ENCODE measurements at regions not wholly inside any gene's neighbourhood (a gene's known extent, or its start where the extent isn't known, plus 50 kb on each side); places are given as distances from the start of the nearest gene placed in this dataset.
A peak's percentile ranks its signal among the peaks of the same experiment; 100 is the strongest.
"Not testable (repeated sequence)": the region's sequence is repeated elsewhere in the genome, so short reads cannot be mapped to it uniquely, and the experiment has no call there.

DNA sequence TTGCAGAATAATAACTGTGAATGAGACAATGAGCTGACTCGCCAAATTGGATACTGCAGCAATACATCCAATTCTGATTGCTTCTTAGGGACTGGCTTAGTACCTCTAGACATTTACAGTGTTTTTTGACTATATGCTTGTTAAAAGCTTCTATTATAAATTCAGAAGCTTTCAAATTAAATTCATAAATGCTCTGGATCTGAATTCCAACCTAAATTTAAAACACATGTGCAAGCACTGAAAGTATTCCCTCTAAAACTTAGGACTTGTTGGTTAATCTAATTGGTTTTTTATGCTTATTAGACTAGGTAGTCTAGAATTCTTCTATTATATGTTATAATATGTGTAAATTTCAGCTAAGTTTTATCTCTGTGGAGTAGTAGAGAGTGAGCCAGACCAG is 306.9 kb downstream of the CPS1 start (continued):
- no peak for TF ChIP-seq REST (IDR thresholded peaks at IDR 0.05; ENCODE audit: unreplicated experiment)
- TF ChIP-seq ZNF114 (CRISPR knock-in tag; IDR thresholded peaks at IDR 0.05) = no peak

DNA sequence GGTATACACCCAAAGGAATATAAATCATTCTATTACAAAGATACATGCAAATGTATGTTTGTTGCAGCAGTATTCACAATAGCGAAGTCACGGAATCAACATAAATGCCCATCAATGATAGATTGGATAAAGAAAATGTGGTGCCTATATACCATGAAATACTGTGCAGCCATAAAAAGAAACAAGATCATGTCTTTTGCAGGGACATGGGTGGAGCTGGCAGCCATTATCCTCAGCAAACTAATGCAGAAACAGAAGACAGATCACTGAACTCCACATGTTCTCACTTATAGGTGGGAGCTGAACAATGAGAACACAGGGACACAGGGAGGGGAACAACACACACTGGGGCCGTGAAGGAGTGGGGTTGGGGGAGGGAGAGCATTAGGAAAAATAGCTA is 315.2 kb downstream of the CPS1 start:
- not testable (repeated sequence) for H3K9me3 Mint-ChIP-seq

DNA sequence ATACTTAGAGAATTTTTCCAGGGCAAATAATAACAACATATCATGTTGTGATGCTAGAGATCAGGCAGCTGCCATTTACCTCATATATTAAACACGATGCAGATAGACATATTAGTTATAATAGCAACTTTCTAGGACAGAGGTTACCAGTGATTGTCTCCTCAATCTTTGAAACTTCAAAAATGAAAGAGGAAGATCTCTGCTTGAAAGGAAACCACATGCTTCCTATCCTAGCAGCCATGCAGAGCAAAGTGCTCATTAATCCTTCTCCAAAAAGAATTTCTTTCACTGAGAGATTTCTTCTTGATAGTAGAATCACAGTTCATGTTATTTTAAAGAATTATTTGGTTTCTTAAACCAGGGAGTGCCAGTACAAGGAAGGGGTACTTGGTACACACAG is 317.2 kb downstream of the CPS1 start:
- no peak overlapping the region for H3K4me2 ChIP-seq
- no peaks in the 10 kb centered on the region for H3K27me3 Mint-ChIP-seq (ENCODE audit: insufficient read depth, low read depth, poor library complexity)
- H2AFZ ChIP-seq = 0 out of 2 replicates have a peak overlapping the region, but pooled peaks have one; percentile 29
- H3K27ac ChIP-seq (ENCODE audit: low read depth) = no peak overlapping the region
- H3K4me1 Mint-ChIP-seq = no peaks in the 10 kb centered on the region
- H3F3A ChIP-seq (replicated peaks; ENCODE audit: low read depth) = no peaks in the 10 kb centered on the region
- no peak overlapping the region for H3K27ac Mint-ChIP-seq
- no peaks in the 10 kb centered on the region for H3K36me3 ChIP-seq (ENCODE audit: insufficient read depth)
- no peaks in the 10 kb centered on the region for H3K4me1 ChIP-seq (ENCODE audit: insufficient read depth)
- no peaks in the 10 kb centered on the region for H3K9me2 ChIP-seq (ENCODE audit: insufficient read depth)
- DNase-seq (ENCODE audit: low spot score) (no peak), ATAC-seq (no peak)
- no peaks in the 10 kb centered on the region for H3K79me2 ChIP-seq (replicated peaks; ENCODE audit: insufficient read depth)
- no peak overlapping the region for H3K4me3 Mint-ChIP-seq
- no peaks in the 10 kb centered on the region for H4K20me1 ChIP-seq (replicated peaks; ENCODE audit: insufficient read depth)
- no peaks in the 10 kb centered on the region for H3K27me3 ChIP-seq (ENCODE audit: insufficient read depth)
- H3K9me3 Mint-ChIP-seq = no peaks in the 10 kb centered on the region
- no peak overlapping the region for H3K4me3 ChIP-seq
- H3K36me3 Mint-ChIP-seq (ENCODE audit: low read depth) = no peaks in the 10 kb centered on the region
- TF ChIP-seq ZNF331 (CRISPR knock-in tag; IDR thresholded peaks at IDR 0.05; ENCODE audit: low read depth) (no peak), CREB1 (CRISPR knock-in tag; IDR thresholded peaks at IDR 0.05; ENCODE audit: low read depth) (no peak), ZNF462 (CRISPR knock-in tag; IDR thresholded peaks at IDR 0.05) (no peak), EZH2 (IDR thresholded peaks at IDR 0.05; ENCODE audit: low read depth, unreplicated experiment) (no peak), ZNF114 (CRISPR knock-in tag; IDR thresholded peaks at IDR 0.05) (no peak), CTCF (conservative IDR thresholded peaks at IDR 0.05; ENCODE audit: low read depth in 2 of 2) (no peak)
- TF ChIP-seq, protein P1, sequence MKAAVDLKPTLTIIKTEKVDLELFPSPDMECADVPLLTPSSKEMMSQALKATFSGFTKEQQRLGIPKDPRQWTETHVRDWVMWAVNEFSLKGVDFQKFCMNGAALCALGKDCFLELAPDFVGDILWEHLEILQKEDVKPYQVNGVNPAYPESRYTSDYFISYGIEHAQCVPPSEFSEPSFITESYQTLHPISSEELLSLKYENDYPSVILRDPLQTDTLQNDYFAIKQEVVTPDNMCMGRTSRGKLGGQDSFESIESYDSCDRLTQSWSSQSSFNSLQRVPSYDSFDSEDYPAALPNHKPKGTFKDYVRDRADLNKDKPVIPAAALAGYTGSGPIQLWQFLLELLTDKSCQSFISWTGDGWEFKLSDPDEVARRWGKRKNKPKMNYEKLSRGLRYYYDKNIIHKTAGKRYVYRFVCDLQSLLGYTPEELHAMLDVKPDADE (IDR thresholded peaks at IDR 0.05) = no peak

More for the DNA sequence above, 315.2 kb downstream of the CPS1 start:
- H3K9me2 ChIP-seq (ENCODE audit: insufficient read depth); H3K4me1 Mint-ChIP-seq; H3K27ac Mint-ChIP-seq; H3K4me3 ChIP-seq; H2AFZ ChIP-seq; H3K27me3 Mint-ChIP-seq (ENCODE audit: insufficient read depth, low read depth, poor library complexity); H3K4me2 ChIP-seq; H4K20me1 ChIP-seq (replicated peaks; ENCODE audit: insufficient read depth); ATAC-seq; H3K4me1 ChIP-seq (ENCODE audit: insufficient read depth); H3K79me2 ChIP-seq (replicated peaks; ENCODE audit: insufficient read depth); H3K36me3 ChIP-seq (ENCODE audit: insufficient read depth); H3F3A ChIP-seq (replicated peaks; ENCODE audit: low read depth); H3K27ac ChIP-seq (ENCODE audit: low read depth); H3K27me3 ChIP-seq (ENCODE audit: insufficient read depth); H3K4me3 Mint-ChIP-seq; H3K36me3 Mint-ChIP-seq (ENCODE audit: low read depth); DNase-seq (ENCODE audit: low spot score): not testable (repeated sequence)

Data from GM23338 (cell line).